EH (cell line): ENCODE measurements at regions not wholly inside any gene's neighbourhood (a gene's known extent, or its start where the extent isn't known, plus 50 kb on each side); places are given as distances from the start of the nearest gene placed in this dataset.

Experiments
- DNase-seq: peaks from one replicate; pipeline ENCODE4 v3.0.0-alpha.2; 2015; ENCODE audit warnings: low read depth

DNA sequence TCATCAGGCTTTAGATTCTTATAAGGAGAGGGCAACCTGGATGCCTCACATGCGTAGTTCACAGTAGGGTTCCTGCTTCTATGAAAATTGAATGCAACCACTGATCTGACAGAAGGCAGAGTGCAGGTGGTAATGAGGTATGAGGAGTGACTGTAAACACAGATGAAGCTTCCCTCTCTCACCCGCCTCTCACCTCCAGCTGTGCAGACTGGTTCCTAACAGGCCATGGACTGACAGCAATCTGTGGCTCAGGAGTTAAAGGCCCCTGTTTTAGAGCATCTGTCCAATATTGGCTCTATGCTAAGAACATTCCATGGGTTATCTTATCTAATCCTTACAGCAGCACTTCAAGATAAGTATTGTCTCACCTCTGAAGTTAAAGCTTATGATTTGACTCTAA lies 213.5 kb upstream of the NRP1 start:
- no peak for DNase-seq

DNA sequence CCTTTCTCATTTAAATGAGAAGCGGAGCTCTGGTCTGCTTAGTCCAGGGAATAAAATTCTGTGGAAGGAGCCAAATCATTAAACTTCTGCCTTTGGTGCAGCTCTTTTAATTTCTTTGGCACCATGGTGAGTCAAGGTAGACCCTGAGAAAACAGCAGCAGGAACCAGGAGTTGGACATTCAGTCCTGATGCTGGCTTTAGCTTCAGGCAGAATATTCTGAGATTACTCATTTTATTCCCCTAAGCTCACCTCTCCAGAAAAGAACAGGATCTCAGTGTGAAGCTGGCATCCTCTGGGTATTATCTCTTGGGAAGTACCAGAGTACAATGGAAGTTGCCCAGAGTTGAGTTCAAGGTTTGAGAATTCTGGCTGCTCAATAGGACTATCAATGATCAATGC lies 211.6 kb upstream of the NRP1 start:
- DNase-seq = no peak

DNA sequence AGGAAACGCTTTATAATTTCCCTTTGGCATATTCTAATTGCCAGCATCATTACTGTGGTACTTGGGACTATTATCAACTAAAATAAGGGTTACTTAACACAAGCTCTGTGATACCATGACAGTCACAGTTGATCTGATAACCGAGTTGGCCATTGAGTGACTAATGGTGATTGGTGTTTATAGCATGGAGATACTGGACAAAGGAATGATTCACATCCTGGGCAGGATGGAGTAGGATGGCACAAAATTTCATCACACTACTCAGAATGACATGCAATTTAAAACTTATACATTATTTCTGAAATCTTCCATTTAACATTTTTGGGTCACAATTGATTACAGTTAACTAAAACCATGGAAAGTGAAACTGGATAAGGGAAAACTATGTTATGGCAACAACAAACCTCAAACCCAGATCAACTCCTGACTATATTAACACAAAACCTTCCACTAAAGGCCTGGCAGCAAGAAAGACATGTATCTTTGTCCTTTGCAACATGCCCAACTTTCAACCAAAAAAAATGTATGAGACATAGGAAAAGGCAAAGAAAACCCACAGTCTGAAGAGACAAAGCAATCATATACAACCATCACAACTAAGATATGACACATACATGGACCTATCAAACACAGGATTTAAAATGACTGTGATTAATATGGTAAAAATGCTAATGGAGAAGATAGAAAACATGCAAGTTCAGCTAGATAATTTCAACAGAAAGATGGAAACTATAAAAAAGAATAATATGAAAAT lies 208.5 kb upstream of the NRP1 start:
- DNase-seq = peak; percentile 72

DNA sequence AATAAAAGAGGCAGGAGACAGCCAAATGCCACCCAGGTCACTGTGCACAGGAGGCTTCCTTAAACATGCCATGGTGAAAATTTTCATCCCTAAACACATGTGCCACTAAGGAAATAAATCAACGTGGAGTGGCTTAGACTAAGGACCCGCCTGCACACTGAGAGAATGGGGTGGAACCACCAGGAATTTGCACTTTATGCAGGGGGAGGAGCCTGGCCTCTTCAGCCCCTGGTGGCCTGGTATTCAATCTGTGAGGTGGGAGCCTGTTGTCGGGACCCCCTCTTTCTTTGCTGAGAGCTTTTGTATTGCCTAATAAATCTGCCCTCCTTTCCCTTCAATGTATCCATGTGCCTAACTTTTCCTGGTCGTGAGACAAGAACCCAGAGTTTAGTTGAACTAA lies 204.6 kb upstream of the NRP1 start:
- no peak for DNase-seq

DNA sequence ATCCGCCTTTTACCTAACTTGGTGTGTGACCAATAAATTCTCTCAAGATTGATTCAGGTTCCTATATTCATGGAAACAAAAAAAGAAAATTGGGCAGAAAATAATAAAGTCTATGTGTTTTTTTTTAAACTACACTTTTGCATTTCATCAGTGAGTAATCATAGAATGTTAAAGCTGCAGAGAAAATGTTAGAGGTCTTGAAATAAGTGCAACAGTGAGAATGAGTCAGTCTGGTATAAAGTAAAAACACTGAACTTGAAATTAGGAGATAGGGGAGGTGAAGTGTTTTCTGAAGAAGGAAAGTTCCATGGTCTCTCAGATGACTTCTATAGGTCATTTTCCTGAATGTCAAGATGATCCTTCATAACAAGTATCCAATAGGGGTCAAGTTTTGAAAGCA lies 202.6 kb upstream of the NRP1 start:
- peak; percentile 43 for DNase-seq

DNA sequence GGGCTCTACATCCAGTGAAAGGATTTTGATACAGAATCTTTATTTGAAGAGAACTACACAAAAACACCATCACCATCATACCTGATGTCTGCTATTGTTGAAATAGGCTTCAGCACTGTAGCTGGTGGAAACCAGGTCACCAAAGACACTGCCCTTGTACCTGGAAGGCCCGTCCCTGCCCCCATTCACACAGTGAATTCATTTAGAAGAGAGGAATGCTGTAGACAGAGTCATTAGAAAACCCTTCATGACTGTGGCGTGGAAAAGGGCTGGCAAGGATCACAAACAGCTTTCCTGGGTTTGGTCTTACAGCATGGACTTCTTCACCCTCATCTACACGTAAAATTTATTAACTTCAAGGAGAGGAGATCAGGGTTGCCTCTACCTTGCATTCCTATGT lies 202.0 kb upstream of the NRP1 start:
- no peak for DNase-seq

DNA sequence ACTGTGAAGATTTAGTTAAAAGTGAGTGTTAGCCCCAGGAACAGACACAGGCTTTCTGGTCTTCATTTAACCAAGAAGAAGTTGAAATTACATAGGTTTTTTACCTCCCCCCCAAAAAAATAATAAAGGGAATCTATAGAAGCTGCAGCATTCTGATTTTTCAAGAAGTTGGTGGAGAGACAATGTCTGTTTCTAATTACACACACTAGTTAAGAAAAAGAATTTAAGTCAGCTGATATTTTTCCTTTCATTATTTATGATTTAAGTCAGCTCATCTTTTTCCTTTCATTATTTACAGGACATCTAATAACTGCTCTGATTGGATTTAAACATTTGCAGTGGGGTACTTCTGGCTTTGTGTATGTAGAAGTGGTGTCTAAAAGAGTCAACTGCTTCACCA lies 201.4 kb upstream of the NRP1 start:
- no peak for DNase-seq

DNA sequence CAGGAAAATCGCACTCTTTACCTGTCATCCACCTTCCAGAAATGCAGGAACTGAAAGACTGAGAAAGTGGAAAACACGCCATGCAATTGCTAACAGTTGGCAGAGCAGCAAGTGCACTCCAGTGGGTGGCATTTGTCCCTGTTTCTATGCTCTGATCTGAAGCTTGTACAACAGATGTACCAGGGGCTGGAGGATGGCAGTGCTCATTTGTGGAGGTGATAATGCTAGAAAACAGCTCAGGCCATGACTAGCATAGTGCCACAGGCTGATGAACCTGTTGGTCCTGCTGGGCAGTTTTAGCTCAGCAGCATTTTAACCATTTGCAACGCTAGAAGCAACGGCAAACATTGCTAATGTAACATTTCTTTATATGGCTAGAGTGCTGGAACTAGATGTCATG lies 199.9 kb upstream of the NRP1 start:
- no peak for DNase-seq

DNA sequence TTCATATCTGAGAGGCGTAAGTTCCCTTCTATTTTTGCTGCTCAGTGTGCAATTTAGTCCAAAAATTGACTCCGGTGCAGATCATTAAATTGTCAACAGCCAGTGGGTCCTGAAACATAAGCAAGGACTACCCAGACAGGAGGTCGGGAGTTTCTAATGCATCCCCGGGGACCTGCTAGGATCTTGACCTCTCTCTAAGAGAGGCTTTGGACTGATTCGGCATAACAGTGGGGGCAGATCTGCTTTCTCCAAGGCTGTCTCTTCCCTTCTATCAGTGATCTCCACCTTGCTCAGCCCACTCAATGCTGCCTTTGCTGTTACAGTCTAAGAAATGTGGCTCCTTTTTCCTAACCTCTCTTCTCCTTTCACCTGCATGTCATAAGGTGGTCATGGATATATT lies 199.1 kb upstream of the NRP1 start:
- no peak for DNase-seq

DNA sequence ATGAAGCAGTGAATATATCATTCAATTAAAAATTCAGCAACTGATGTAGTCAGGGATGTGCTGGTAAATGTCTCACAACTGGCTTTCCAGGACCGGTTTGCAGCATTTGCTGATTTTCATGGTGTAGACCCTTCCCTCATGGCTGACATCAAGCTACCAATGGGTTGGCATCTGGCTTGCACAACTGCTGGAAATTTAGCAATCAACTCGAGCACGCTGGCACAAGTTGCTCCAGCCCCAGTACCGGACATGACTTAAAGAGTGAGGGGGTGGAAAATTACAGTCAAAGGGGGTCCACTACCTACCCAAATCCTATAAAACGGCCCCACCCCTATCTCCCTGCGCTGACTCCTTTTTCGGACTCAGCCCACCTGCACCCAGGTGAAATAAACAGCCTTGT lies 198.4 kb upstream of the NRP1 start:
- DNase-seq = no peak

DNA sequence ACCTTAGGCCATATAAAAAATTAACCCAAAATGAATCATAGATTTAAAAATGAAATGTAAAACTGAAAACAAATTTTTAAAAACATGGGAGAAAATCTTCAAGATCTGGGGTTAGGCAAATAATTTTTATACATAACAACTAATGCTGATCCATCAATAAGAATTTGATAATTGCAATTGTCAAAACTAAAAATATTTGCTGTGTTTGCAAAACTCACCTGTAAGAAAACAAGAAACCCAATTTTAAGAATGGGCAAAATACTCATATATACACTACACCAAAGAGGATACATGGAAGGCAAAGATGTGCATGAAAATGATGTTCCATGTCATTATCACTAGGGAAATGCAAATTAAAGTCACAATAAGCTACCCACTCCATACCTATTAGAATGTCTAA lies 194.8 kb upstream of the NRP1 start:
- DNase-seq = no peak

DNA sequence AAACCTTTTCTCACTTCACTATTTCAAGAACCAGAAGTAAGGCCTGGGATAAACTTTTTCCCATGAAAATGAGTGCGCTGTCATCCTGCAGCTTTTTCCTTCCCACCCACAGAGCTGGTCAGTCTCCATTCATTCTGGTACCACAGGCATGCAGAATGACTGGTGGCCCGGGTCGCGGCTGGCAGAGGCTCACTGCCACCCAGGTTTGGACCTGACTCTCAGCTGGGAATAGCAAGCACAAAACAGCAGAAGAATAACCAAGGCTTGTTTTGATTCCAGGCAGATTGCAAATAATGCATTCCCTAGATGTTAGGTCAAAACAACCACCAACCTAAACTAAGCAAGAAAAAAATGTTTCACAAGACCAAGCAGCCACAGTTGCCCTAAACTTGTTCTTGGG lies 190.5 kb upstream of the NRP1 start:
- DNase-seq = peak; percentile 44

DNA sequence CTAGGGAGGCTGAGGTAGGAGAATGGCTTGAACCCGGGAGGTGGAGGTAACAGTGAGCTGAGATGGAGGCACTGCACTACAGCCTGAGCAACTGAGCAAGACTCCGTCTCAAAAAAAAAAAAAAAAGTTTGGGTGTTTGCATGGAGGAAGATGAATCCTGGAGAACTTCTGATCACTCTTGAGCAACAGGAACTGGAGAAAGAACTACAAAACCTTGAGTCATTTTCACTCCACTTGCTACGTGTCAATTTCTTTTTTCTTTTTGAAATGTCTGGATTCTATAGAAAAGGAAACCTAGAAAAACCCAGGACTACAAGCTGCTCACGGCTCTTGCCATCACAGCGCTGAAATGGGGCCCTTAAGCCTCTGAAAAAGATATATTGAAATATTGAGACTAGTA lies 189.6 kb upstream of the NRP1 start:
- DNase-seq = no peak

DNA sequence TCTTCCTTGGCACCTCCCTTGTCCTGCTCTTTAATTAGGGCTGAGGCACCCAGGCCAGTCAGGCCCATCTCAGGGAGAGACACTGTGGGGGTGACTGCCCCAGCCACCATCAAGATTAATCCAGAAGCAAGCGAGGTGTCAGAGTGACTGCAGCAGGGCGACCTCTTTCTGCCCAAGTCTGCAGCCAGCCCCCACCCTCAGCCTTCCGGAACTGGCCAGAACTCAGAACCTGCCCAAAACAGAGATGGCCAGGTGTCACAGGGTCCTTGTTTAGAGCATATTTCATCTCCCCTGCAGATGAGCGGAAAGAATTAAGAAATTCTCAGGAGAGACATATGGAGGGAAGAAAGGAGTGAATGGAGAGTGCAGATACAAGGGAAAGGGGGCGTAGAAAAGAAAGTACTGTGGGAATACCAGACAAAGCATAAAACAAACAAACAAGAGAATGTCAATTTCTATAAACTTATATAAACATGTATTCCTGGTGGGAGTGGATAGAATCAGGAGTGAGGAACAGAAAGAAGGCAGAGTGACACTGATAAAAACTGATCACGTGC lies 188.8 kb upstream of the NRP1 start:
- DNase-seq = no peak

DNA sequence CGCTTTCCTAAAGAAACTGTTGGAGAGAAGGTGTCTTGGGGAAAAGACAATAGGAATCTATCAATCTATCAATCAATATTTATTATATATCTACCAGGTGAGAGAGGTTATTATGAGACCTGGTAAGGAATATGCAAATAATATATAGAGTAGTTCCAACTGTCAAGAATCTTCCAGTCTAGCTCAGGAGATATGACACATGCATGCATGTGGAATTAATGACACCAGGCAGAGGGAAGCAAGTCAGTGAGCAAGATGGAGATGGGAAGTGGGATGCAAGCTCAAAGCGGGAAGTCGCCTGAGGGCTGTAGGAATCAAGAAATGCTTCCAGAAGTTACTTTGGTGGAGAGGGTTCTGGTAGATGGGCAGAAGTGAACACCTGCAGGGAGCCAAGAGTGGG lies 187.4 kb upstream of the NRP1 start:
- no peak for DNase-seq

DNA sequence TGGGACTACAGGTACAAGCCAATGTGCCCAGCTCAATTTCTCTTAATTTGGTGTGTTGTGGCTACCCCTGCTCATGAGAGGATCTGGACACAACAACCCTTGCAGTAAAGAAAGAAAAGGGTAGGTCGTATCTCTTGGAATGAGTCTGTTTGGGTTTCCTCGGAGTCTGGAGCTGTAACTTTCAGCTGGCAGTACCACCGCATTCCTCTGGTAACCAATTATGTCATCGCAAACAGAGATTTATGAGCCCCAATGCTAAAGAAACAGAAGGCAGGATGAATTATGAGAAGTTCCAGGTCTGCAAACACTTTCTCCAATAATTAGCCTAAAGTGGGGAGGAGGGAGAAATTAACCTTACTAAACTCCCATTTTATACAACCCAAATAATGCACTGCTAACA lies 186.6 kb upstream of the NRP1 start:
- DNase-seq = peak; percentile 49

DNA sequence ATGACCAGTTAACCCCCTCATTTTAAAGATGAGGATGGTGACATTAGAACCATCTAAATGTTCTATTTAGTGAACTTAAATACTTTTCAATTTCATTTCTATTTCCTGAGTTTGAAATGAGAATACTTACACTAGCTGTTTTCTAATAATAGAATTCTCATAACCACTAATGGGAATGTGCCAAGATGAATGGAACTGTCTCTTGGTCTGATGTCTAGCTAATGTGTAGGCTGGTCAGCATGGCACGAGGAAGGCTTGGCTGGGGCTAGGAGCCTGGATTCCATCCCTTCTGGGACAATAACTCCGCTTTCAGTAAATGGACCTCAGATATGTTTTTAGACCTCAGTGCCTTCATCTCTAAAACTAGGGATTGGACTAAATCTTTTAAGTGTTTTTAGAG lies 185.8 kb upstream of the NRP1 start:
- DNase-seq = peak; percentile 33

DNA sequence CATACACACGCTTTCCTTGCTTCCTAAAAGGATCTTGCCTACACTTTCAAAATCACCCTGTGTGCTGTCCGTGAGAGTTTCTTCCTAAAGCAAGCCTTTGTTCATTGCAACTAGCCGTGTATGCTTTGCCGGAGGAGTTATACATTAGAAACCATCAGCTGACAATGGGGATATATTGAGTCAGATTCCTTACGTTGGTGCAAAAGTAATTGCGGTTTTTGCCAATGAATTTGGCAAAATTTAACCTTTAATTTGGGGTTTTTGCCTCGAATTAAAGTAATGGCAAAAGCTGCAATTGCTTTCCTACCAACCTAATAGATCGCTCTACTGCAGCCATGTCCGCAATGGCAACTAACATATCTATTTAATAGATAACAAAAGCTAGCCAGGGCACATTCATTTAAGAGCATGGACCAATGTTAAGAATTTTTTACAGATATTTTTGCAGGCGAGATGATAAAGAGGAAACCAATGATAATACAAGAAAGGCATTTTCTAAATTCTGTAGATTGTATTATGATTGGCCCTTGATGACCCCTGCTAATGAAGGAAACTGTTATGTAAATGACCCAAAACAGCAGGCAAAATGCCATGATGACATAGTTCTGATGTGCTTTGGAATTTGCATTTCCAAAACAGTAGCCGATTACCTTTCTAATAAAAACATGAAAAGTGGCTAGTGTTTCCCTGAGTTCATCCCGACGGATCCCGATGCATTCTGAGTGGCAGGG lies 184.8 kb upstream of the NRP1 start:
- no peak for DNase-seq

DNA sequence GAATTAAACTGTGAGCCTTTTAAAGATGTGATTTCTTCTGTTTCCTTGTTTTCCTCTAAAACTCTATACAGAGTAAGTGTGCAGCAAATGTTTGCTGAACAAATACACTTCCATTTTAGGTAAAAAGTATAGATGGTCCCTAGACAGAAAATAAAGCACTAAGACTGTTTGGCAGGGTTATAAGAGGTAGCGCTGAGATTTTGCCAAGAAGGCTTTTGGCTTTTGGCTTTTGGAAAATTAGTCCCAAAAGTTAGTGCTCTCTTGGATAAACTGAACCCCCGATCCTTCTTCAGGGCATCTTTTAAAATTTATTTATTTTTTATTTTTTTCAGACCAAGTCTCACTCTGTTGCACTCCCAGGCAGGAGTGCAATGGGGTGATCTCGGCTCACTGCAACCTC lies 175.7 kb upstream of the NRP1 start:
- DNase-seq = no peak

DNA sequence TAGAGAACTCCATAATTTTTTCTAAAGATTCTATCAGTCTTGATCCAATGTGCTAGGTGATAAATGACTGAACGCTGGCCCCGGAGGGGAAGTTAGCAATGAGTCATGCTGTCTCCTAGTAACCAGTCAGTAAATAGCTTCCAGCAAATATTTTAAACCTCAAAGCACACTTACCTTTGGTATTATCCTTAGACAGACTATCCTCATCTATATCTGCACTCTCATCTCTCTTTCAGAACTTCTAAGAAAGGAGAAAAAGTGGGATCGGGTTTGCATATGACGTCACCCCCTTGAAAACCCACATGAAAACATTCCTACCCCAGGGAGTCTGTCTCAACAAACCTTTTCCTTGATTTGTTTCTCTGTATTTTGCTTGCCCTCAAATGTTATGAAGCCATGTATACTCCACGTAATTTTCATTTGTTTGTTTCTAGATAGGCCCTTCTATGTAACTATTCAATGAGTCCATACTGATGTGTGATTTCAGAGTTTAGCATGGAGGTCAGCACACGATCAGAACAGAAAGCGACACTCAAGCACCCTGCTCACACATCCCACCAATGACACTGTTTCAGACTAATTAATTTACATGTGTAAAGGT lies 174.9 kb upstream of the NRP1 start:
- DNase-seq = peak; percentile 87

DNA sequence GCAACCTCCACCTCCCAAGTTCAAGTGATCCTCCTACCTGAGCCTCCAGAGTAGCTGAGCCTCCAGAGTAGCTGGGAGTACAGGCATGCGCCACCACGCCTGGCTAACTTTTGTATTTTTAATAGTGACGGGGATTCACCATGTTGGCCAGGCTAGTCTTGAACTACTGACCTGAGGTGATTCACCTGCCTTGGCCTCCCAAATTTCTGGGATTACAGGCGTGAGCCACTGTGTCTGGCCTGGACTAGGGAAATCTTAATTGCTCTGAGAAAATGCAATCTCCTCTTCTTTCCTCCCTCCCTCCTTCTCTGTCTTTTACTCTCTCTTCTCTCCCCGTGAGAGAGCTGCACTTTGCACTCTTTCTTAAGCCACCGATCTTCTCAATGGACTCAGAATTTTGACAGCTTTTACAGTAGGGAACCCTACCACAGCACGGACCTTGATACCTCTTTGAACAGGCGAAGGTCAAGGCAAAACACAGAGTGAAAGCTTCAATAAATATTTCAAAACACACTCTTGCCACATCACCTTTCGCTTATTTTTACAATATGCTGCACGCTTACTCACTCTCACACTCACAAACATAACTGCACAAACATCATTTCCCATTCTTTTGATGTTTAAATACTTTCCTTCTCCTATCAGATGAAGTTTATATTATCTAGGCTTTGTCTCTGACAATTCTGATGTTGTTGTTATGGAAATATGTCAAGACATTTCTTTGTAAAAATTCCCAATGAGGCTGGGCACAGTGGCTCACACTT lies 173.4 kb upstream of the NRP1 start:
- DNase-seq = no peak

DNA sequence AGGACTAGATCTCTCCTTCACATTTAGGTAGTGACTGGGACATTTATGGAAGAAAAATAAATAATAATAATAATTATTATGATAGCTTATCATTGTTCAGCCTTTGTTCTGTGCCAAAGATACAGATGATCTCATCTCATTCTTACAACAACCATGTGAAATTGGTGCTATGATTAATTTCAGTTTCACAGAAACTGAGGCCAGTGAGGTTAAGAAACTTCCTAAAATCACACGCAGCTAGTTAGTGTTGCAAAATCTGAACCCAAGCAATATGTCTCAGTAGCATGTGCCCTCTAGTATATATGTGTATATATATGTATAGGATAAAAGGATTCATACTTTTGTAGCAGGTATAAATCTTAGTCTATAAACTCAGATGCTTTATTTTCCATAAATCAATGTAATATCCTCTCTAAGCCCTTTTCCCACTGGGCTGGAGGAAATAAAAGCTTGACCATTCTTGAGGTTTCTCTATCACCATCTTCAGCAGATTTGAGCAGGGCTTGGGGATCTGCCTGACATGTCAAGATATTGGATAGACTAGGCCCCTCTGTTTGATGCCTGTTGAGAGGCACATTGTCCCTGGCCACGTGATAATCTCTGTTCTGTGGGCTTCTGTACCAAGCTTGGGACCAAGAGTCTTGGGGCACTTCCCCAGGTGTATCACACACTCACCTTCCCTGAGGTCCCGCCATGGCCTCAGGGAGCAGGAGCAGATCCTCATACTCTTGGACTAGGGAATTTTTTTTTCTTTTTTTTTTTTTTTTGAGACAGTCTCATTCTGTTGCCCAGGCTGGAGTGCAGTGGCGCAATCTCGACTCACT lies 172.6 kb upstream of the NRP1 start:
- DNase-seq = no peak
